ENCODE measurements at regions not wholly inside any gene's neighbourhood (a gene's known extent, or its start where the extent isn't known, plus 50 kb on each side); places are given as distances from the start of the nearest gene placed in this dataset.

DNA sequence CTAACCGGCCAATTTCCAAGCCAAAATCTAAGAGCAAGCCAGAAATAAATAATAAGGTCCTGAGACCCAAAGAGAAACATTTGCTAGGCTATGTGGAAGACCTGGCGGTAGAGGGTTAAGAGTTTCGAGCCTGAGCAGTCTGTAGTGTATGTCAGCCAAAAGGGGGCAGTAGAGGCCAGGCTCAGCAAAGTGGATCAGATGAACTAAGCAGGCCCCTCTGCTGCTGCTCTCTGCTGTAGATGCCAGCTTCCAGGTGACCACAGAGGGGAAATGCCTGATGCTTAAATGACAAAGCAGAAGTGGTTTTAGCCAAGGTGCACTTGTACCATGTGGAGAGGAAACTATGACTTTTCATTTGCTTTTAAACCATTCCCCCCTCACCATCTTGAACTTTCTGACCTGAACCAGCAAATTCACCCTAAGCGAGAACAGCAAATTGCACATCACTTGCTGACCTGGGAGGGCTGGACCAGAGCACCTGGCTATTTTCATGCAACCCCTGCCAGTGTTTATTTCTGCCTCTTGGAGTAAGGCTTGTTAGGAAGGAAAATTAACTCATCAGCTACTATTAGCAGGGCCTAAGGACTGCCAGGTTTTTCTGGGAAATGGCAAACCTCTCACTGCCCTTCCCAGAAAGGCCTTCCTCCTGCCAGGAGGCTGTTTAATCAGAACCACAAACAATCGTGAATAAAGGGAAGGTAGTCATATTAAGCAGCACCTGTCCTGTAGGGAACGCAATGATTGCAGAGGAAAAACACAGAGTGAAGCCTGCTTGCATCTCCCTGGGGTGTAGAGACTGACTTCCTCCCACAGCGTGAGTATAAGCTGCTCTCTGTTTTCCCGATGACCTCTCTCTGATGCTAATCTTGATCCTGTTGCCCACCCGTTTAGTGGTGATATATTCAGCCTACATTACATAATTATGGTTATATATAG lies 818.2 kb downstream of the TLR4 start:
- no peak for DNase-seq
- ATAC-seq: peak; percentile 68
- intact Hi-C loops (cut with micrococcal nuclease): no loop called here

DNA sequence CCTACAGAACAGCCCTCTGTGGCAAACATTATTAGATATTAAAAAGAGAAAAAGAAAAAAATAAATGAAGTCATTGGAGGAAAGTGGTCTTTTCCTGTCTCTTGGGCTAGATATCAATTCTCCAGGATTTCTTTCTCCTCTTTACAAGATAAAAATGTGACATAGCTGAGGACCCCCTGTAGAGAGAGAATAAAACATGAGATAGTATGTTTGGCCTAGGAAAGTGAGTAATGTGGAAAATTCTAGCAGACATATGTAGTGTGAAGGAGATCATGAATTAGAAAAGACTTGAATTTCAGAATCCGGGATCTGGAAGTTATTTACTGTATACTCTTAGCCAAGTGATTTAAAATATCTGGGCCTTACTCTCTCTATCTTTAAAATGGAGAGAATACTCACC lies 823.1 kb downstream of the TLR4 start:
- intact Hi-C loops (cut with micrococcal nuclease): no loop called here
- ATAC-seq: no peak

GRCh38 chr9:118529210-118529609 lies 825.0 kb downstream of the TLR4 start:
- no peak for DNase-seq
- peak; percentile 88 for ATAC-seq
- intact Hi-C loops (cut with micrococcal nuclease): no loop called here

More for the DNA sequence above, 823.1 kb downstream of the TLR4 start:
- no peak for DNase-seq

GRCh38 chr9:118529624-118530214 lies 825.5 kb downstream of the TLR4 start:
- ATAC-seq (no peak), DNase-seq (no peak)
- intact Hi-C loops (cut with micrococcal nuclease): no loop called here

- DNase-seq (no peak), ATAC-seq (no peak)
- intact Hi-C loops (cut with micrococcal nuclease): no loop called here
Observed at GRCh38 chr9:118532592-118532991, 828.4 kb downstream of the TLR4 start.

GRCh38 chr9:118533101-118533500 lies 828.9 kb downstream of the TLR4 start:
- intact Hi-C loops (cut with micrococcal nuclease): no loop called here
- no peak for ATAC-seq
- DNase-seq: no peak

- intact Hi-C loops (cut with micrococcal nuclease): no loop called here
- DNase-seq: no peak
- no peak for ATAC-seq
Observed at GRCh38 chr9:118533850-118534249, 829.6 kb downstream of the TLR4 start.

GRCh38 chr9:118536153-118536552 lies 832.0 kb downstream of the TLR4 start:
- intact Hi-C loops (cut with micrococcal nuclease): no loop called here
- no peak for DNase-seq
- no peak for ATAC-seq

GRCh38 chr9:118538959-118539358 lies 830.3 kb downstream of the BRINP1 start:
- ATAC-seq: no peak
- no peak for DNase-seq
- intact Hi-C loops (cut with micrococcal nuclease): no loop called here

DNA sequence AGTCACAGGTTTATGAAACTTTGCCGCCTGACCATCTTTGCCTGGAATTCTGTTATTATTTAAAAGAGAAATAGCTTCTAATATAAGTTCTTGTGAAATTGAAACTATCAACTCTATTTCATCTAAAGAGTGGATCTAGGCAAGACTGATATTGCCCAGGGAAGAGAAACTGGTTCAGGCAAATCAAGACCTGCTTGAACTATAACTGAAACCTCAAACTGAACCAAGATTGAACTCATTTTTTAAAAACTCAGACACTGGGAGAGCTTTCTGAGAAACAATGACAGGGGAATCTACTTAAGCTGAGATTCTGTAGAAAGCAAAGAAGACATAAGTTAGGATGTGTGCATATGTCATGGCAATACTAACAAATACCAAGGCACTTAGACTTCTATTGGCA lies 815.8 kb downstream of the BRINP1 start:
- no peak for DNase-seq
- ATAC-seq: no peak
- intact Hi-C loops (cut with micrococcal nuclease): no loop called here

DNA sequence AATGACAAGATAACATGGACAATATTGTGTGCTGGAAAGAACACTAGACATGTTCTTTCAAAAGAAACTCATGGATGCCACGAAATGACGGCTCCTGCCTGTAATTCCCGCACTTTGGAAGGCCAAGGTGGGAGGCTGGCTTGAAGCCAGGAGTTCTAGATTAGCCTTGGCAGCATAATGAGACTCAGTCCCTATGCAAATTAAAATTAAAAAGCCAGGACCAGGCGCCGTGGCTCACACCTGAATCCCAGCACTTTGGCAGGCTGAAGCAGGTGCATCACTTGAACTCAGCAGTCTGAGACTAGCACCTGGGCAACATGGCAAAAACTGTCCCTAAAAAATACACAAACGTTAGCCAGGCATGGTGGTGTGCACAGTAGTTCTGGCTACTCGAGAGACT lies 814.2 kb downstream of the BRINP1 start:
- ATAC-seq (no peak), DNase-seq (no peak)
- intact Hi-C loops (cut with micrococcal nuclease): no loop called here

GRCh38 chr9:118558026-118558425 lies 811.2 kb downstream of the BRINP1 start:
- intact Hi-C loops (cut with micrococcal nuclease): no loop called here
- ATAC-seq (no peak), DNase-seq (no peak)

DNA sequence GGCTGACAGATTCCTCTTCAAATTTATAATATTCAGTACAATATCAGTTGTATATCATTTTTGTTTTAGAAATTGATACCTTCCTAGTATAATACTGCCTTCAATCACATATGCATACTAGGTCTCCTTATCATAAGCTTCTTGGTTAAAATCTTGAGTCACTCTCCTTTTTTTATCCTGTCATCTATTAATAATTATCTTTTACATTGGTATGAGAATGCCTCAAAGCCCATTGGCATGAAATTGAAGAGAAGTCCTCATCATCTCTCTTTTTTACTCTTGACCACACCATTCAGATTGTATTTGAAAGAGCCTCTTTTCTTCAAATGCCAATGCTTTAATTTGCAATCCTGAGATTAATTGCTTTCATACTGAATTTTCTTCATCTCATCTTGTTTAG lies 810.3 kb downstream of the BRINP1 start:
- ATAC-seq (no peak), DNase-seq (no peak)
- intact Hi-C loops (cut with micrococcal nuclease): no loop called here

DNA sequence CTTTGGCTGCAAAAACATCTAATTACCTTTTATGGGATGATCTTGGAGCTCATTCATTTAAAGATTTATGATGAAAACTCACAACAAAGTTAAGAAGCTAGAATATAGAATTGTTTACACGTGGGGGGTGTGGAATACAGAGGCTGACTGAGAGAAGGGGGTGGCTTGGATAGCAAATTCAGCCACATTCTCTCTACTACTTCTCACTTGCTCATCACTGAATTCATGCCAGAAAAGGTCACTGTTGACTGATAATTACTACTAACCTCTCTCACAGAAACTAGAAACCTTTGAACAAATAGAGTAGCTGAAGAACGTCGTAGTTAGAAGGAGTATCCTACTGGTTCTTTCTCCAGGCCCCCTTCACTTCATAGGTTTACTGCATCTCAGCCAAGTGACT lies 808.2 kb downstream of the BRINP1 start:
- DNase-seq (no peak), ATAC-seq (no peak)
- intact Hi-C loops (cut with micrococcal nuclease): no loop called here

DNA sequence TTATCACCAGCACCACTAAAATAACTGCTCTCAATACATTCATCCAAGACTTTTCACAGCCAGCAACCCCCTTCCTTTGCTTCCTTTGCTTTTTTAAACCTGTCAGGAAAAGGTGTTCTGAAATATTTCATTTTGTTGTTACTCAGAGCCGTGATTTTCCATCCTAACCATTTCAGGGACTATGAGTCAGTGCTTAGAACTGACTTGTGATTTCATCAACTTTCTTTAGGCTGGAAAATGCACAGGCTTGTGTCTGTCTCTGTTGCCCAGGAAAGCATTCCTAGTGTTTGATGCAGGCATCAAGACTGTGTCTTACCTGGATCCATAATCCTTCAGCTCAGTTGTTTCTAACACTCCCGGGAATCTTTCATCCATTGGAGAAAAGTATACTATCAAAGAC lies 805.6 kb downstream of the BRINP1 start:
- intact Hi-C loops (cut with micrococcal nuclease): no loop called here
- ATAC-seq (no peak), DNase-seq (no peak)

DNA sequence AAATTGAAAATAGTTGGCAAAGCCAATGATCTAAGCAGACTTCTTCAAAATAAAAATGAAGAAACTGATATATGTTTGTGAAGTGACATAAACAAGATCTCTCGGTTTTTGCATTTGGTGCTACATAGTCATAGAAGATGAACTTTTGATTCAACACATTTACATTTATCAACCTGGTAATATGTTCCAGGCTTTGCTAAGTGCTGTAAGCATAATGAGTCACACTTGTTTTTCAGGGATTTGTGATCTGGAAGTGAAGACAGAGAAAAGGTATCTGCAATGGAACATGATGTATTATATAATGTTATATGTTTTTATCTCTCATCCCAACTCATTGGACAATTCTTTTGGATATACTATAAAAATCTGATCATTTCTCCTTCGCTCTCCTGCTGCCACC lies 801.4 kb downstream of the BRINP1 start:
- DNase-seq (no peak), ATAC-seq (no peak)
- intact Hi-C loops (cut with micrococcal nuclease): no loop called here

DNA sequence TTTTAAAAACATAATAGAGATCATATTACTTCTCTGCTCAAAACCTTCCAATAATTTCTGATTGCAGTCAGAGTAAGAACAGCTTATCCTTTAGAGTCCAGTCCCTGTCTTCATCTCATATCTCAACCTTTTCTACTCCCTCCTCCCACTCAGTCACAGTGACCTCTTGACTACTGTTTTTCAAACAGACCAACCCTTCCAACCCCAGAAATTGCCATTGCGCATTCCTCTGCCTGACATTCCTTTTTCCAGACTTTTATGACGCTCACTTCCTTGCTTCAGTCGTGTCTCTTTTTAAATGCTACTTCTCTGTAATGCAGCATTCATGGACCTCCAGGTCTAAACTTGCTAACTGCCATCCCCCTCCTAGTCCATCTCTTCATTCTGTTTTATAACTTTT lies 800.5 kb downstream of the BRINP1 start:
- intact Hi-C loops (cut with micrococcal nuclease): no loop called here
- DNase-seq (no peak), ATAC-seq (no peak)

DNA sequence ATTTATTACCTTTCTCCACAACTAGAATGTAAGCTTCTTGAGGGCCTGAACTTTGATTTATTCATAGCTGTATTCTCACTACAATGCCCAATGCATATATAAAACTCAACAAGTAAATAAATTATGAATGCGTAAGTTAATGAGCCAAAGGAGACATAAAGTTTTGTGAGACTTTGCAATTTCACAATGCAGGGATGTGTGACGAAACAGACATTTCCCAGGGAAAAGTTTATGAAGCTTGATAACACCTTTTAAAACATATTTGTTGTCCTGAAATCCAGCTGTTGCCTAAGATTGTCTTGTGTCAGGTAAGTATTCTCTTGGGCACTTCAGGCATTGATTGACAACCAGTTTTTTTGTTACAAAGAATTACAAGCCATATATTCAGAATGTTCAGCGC lies 800.1 kb downstream of the BRINP1 start:
- DNase-seq: no peak
- ATAC-seq: no peak
- intact Hi-C loops (cut with micrococcal nuclease): no loop called here

DNA sequence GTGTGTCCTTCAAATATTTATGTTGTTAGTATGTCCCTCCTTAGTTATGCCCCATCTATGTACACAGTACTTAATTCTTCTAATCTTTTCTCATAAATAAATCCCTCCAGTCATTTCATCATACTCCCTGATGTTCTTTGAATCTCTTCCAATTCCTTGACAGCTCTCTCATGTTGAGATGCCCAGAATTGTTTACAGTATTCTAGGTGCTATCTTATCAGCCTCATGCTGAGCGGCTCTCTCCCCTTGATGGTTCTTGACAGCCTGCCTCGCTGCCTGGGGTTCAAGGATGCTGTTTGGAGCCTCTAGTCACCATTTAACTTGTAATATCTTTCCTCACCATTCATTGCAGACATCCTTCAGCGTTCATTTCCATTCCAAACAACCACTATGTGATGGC lies 799.2 kb downstream of the BRINP1 start:
- DNase-seq (no peak), ATAC-seq (no peak)
- intact Hi-C loops (cut with micrococcal nuclease): no loop called here

- DNase-seq (no peak), ATAC-seq (no peak)
- intact Hi-C loops (cut with micrococcal nuclease): no loop called here
Observed at GRCh38 chr9:118575341-118576070, 793.7 kb downstream of the BRINP1 start.
